Memory B cell (primary cell): ENCODE measurements at regions not wholly inside any gene's neighbourhood (a gene's known extent, or its start where the extent isn't known, plus 50 kb on each side); places are given as distances from the start of the nearest gene placed in this dataset.

Experiments
- ATAC-seq: fragments of 150-1000 bp; cut with Tn5 transposase; 2 replicates; pipeline ENCODE4 v1.10.0; 2021; ENCODE audit warnings: low read depth, mild to moderate bottlenecking, moderate library complexity
- DNase-seq, 2 donors: peaks; one replicate each; pipeline ENCODE4 v3.0.0; 2022; ENCODE audit warnings: low spot score in 2 of 2
- H3K27ac Mint-ChIP-seq: one replicate; pipeline ENCODE4 v1.8.0; 2022; ENCODE audit warnings: mild to moderate bottlenecking, moderate library complexity, mixed read lengths
- H3K27me3 Mint-ChIP-seq: one replicate; pipeline ENCODE4 v1.8.0; 2022; ENCODE audit warnings: mixed read lengths
- H3K36me3 Mint-ChIP-seq: one replicate; pipeline ENCODE4 v1.8.0; 2022; ENCODE audit warnings: mild to moderate bottlenecking, mixed read lengths
- H3K4me1 Mint-ChIP-seq: one replicate; pipeline ENCODE4 v1.8.0; 2022; ENCODE audit warnings: mixed read lengths
- H3K4me3 Mint-ChIP-seq: one replicate; pipeline ENCODE4 v1.8.0; 2022; ENCODE audit warnings: mild to moderate bottlenecking, moderate library complexity, mixed read lengths
- H3K9me3 Mint-ChIP-seq: one replicate; pipeline ENCODE4 v1.8.0; 2022; ENCODE audit warnings: mixed read lengths

DNA sequence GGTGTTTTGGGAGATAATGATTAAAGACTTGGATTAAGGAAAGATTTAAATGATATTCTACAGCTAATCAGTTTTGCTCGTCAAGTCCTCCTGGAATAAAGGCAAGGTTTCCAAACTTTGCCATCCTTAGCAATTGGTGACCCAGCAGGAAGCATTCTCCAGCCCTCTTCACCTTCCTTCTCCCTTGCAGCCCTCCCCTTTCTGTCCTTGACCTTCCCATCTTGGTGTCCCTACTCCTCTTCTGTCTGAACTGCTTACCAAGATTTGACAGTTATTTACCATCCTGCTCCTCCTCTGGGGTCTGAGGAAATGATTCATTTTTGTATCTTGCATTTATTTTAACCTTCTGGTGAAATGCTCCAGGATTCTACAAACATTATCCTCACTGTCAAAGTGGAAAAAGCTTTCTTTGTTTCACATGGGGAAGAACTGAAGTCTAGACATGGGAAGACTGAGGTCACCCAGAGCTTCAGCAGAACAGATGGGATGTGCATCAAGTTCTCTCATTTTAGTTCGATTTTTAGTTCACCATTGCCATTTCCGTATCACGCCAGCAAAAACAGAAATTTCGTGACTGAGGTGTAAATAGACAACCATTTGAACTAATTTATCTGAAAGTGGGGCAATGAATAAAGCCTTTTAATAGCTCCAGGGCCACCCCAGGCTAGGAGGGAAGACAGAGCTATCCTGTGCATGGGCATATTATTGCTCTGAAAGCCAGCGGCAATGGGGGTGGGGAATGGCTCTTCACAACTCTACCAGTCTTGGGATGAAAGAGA lies 504.4 kb upstream of the PLXNA2 start:
- Mint-ChIP-seq H3K4me3 (no peak overlapping the region), H3K9me3 (peaks cover 12% of the 10 kb centered on the region), H3K36me3 (no peaks in the 10 kb centered on the region), H3K4me1 (no peaks in the 10 kb centered on the region), H3K27ac (no peak overlapping the region), H3K27me3 (peaks cover 2% of the 10 kb centered on the region)
- DNase-seq (no peak), ATAC-seq (no peak)

DNA sequence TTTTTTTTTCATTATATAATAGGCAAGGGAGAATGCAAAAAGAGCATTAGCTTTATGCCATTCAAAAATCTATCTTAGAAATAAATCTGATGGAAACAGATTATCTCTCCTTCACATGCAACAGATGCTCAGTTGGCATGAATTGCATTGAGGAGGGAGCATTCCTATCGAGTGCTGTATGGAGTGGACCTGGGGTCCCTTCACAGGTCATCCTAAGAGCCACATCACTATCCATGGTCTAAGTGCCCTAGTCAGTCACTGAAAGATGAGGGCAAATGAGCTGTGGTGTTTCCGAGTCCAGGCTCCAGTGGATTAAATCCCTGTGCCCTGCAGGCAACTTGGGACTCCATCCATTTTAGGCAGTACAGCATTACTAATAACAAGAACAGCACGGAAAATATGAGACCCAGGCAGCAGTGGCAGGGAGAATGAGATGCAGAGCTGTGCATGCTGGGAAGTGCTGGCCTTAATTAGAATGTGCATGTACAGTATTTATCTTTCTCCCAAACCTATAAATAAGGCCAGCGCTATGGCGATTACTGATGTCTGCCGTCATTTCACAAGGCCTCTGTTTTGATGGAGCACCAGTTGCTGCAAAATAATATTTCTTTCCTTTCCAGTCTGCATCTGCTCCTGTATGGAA lies 512.3 kb upstream of the PLXNA2 start:
- H3K27ac Mint-ChIP-seq, result no peak overlapping the region
- H3K27me3 Mint-ChIP-seq, result peaks cover 2% of the 10 kb centered on the region
- H3K9me3 Mint-ChIP-seq, result no peaks in the 10 kb centered on the region
- no peak for DNase-seq
- no peak overlapping the region for H3K4me3 Mint-ChIP-seq
- H3K36me3 Mint-ChIP-seq, result no peaks in the 10 kb centered on the region
- no peak for ATAC-seq
- H3K4me1 Mint-ChIP-seq, result no peaks in the 10 kb centered on the region

DNA sequence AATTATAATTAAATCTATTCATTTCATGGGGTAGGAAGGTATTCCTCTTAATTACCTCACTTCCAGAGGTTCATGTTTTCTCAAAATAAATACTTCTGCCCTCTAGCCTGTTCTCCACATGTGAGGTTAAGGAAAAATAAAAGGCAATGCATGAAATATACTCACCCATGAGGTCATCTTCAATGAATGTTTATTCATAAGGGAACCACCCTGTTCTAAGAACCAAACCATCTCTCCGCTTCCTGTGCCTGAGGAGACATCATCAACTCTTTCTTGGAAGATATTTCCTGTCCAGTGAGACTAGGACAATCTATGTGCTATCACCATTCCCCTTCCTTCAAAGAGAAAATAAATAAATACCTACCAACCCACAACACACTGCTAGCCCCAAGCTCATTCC lies 513.7 kb upstream of the PLXNA2 start:
- DNase-seq, result no peak
- no peak overlapping the region for H3K4me3 Mint-ChIP-seq
- no peaks in the 10 kb centered on the region for H3K36me3 Mint-ChIP-seq
- H3K27ac Mint-ChIP-seq, result no peak overlapping the region
- ATAC-seq, result no peak
- peaks cover 2% of the 10 kb centered on the region for H3K27me3 Mint-ChIP-seq
- no peaks in the 10 kb centered on the region for H3K9me3 Mint-ChIP-seq
- H3K4me1 Mint-ChIP-seq, result no peaks in the 10 kb centered on the region

DNA sequence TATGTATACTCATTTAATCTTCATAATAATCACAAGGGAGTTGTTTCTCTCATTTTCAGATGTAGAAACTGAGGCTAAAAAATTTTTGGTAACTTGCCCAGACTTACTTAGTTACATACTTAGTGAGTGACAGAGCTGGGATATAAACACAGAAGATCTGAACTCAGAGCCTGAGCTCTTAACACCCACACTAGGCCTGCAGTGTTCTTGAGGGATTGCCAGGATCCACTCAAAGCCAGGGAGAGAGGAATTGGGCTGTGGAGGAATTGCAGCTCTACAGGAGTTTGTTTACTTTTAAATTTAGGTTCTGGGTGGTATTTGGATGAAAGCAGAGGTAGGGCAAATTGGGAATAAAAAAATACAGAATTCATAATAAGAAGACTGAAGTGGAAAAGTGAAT lies 515.1 kb upstream of the PLXNA2 start:
- no peaks in the 10 kb centered on the region for H3K4me1 Mint-ChIP-seq
- no peak overlapping the region for H3K4me3 Mint-ChIP-seq
- H3K36me3 Mint-ChIP-seq, result no peaks in the 10 kb centered on the region
- H3K9me3 Mint-ChIP-seq, result no peaks in the 10 kb centered on the region
- no peak for DNase-seq
- H3K27me3 Mint-ChIP-seq, result peaks cover 2% of the 10 kb centered on the region
- no peak for ATAC-seq
- H3K27ac Mint-ChIP-seq, result no peak overlapping the region

DNA sequence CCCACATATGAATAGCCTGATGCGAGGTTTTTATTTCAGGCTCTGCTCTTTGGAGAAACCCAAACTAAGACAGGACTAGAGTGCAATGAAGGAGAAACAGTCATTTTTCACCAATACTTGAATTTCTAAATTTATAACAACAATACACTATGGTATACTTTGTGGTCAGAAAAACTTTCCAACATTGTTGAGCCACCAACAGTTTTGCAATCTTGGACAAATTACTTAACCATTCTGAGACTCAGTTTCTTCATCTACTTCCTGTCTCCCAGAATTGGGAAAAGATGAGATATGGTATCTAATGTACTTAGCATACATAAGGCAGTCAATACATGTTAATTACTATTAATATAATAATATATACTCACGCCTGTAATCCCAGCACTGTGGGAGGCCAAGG lies 519.8 kb upstream of the PLXNA2 start:
- Mint-ChIP-seq H3K27ac (no peak overlapping the region), H3K27me3 (peaks cover 2% of the 10 kb centered on the region), H3K4me1 (no peaks in the 10 kb centered on the region), H3K9me3 (no peaks in the 10 kb centered on the region), H3K36me3 (no peaks in the 10 kb centered on the region), H3K4me3 (no peak overlapping the region)
- DNase-seq (no peak), ATAC-seq (no peak)

DNA sequence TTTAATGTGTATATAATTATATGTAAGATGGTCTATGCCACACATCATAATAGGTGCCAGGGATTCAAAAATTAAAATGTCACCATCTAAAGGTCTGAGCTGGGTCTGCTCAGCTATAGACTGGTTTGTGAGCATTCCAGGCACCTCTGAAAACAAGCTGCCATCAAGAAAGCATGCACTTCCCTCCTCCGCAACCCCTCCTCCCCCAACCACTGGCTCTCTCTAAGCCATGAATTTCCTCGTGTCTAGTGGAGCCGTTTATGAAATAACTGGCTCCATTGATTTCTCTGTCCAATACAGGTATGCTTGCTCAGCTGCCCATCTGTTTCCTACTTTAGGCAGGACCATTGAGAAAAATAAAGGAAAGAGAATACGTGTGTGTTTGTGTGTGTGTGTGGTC lies 522.6 kb upstream of the PLXNA2 start:
- H3K36me3 Mint-ChIP-seq, result no peaks in the 10 kb centered on the region
- no peaks in the 10 kb centered on the region for H3K9me3 Mint-ChIP-seq
- no peak for ATAC-seq
- no peak overlapping the region for H3K27ac Mint-ChIP-seq
- DNase-seq, result no peak
- no peaks in the 10 kb centered on the region for H3K4me1 Mint-ChIP-seq
- no peaks in the 10 kb centered on the region for H3K27me3 Mint-ChIP-seq
- no peak overlapping the region for H3K4me3 Mint-ChIP-seq

DNA sequence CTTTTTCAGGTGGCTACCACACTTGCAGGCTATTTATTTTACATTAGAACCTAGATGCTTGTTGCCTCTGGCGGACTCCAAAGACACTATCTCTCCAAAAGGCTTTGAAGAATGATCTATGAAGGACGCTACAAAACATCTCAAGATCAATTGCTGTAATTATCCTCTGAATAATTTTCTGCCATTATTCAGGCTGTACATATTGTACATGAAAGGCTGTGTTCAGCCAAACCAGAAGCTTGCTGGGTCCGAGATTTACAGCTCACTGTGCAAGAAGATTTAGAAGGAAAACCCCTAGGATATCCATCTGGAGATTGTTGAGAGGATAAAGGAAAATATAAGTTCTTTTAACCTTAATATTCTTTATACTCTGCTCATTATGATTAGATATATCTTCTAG lies 523.6 kb upstream of the PLXNA2 start:
- Mint-ChIP-seq H3K36me3 (no peaks in the 10 kb centered on the region), H3K9me3 (no peaks in the 10 kb centered on the region), H3K27me3 (peaks cover under 1% of the 10 kb centered on the region), H3K27ac (no peak overlapping the region), H3K4me3 (no peak overlapping the region), H3K4me1 (no peaks in the 10 kb centered on the region)
- no peak for ATAC-seq
- no peak for DNase-seq

DNA sequence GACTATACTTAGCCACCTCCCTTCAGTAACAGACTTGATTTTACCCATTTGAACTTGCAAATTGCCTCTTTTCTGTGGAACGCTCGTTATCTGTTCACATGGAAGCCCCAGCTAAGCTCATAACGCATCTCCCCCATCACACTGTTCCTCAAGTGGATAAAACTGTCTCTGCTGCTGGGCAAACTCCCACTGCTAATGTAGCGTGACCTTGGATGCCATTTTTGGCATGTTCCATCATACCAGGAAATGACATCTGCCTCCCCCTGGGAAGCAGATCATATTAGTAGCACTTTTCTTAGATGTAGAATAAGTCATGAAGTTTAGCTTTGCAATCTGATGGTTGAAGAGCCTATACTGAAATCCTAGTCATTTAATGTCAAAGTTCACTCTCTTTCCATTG lies 528.7 kb upstream of the PLXNA2 start:
- Mint-ChIP-seq H3K27me3 (peaks cover 2% of the 10 kb centered on the region), H3K36me3 (no peaks in the 10 kb centered on the region)

DNA sequence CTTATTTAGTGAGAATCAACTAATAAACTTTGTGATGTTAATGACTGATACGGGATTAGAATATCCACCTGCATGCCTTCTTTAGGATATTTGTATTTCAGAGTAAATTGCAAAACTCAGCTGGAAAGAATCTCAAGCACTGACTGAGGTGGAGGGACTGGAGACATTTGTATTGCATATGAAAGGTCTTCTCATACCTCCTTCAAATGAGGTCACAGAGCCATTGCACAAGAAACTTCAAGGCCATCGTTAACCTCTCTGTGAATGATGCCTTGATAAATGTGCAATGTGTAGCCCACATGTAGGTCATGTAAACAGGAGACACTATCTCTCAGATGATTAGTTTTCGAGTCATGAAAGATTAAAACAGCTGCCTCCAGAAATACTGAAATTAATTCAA lies 531.7 kb upstream of the PLXNA2 start:
- DNase-seq (no peak), ATAC-seq (no peak)
- peaks cover 2% of the 10 kb centered on the region for H3K27me3 Mint-ChIP-seq
- H3K4me1 Mint-ChIP-seq, result no peaks in the 10 kb centered on the region
- H3K36me3 Mint-ChIP-seq, result no peaks in the 10 kb centered on the region
- no peak overlapping the region for H3K27ac Mint-ChIP-seq
- H3K9me3 Mint-ChIP-seq, result no peaks in the 10 kb centered on the region
- H3K4me3 Mint-ChIP-seq, result no peak overlapping the region

More for the DNA sequence above, 528.7 kb upstream of the PLXNA2 start:
- Mint-ChIP-seq H3K9me3 (no peaks in the 10 kb centered on the region), H3K4me1 (no peaks in the 10 kb centered on the region), H3K4me3 (no peak overlapping the region), H3K27ac (no peak overlapping the region)
- DNase-seq (no peak), ATAC-seq (no peak)

DNA sequence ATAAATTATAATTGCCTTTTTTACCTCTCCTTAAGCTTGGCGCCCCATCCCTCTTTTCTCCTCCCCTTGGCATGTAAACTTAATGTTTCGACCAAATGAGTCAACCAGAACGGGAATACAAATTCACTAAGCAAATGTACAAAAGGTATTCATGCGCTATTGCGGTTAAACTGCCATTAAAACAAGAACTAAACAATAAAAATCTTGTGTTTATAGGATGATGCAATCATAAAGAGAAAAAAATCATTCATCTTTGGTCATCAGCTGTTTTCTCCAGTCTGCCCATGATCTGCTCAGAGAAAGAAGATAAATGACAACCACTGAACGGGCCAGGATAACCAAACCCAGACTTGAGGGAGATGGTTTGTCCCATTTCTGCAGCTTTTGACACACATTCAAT lies 534.2 kb upstream of the PLXNA2 start:
- DNase-seq, result no peak
- Mint-ChIP-seq H3K27me3 (no peaks in the 10 kb centered on the region), H3K27ac (no peak overlapping the region), H3K9me3 (no peaks in the 10 kb centered on the region), H3K4me3 (no peak overlapping the region), H3K36me3 (no peaks in the 10 kb centered on the region), H3K4me1 (no peaks in the 10 kb centered on the region)
- ATAC-seq, result no peak

DNA sequence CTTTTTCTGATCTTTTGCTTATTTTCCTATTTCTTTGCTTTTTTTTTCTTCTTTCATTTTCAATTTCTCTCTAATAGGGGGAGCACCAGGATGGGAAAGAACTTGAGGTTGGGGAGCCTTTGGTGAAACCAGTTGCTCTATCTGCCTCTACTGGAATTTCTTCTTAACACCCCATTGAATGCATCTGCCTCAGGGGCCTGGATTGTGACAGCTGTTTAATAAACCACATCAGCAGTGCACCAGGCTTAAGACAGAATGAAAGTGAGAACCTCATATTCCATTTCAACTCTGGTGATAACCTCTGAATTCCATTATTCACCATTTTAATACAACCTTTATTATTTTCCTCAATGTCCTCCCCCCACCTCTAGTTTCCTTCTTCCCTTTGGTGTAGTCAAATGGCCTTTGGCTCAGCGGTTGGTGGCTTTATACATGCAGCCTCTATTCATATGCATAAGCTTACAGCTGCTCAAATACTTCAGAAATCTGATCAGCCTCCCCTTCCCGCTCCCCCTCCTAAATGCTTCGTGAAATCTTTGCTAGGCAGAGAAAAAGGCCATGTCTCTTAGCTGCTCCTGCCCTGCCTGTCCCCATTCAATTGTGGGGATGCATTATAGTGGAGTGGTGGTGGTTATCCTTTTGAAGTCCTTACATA lies 537.3 kb upstream of the PLXNA2 start:
- no peaks in the 10 kb centered on the region for H3K4me1 Mint-ChIP-seq
- H3K4me3 Mint-ChIP-seq, result no peak overlapping the region
- H3K36me3 Mint-ChIP-seq, result no peaks in the 10 kb centered on the region
- H3K27me3 Mint-ChIP-seq, result no peaks in the 10 kb centered on the region
- no peak overlapping the region for H3K27ac Mint-ChIP-seq
- ATAC-seq, result no peak
- H3K9me3 Mint-ChIP-seq, result no peaks in the 10 kb centered on the region
- no peak for DNase-seq

DNA sequence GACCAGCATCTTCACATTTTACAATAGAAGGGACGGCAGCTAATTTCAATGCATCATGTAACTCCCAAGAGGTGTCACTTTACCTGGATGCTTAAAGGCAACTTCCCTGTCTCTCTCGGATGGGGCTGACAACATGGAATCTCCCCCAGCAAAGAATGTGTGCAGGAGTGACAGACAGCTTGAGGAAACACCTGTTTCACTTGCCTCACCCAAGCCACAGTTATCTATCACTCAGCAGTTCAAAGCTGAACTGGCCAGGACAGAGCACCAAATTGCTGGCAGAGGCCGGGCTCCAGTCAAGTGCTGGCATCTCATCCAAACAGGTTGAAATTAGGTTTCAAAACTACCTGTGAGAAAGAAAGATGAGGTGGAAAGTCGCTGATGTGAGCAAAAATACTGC lies 538.0 kb upstream of the PLXNA2 start:
- Mint-ChIP-seq H3K36me3 (no peaks in the 10 kb centered on the region), H3K4me3 (no peak overlapping the region)
- no peak for DNase-seq

DNA sequence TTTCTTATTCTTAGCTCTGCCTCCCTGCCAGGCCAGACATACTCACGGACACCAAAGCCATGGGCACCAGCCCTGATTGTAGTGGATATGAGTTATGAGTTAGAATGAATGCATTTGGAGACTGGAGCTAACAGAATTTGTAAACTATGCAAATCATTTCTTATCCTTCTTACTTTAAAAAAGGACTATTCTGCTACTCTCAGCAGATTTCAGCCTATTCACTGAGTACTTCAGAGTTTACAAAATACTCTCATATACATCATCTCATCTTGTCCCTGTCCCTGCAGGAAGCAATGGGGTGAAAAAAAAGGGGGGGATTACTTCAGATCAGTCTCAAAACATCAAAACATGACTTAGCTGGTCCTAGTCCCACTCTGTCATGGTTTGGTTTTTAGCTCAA lies 541.4 kb upstream of the PLXNA2 start:
- H3K36me3 Mint-ChIP-seq, result no peaks in the 10 kb centered on the region
- no peak overlapping the region for H3K4me3 Mint-ChIP-seq
- DNase-seq (no peak), ATAC-seq (no peak)
- H3K27me3 Mint-ChIP-seq, result no peaks in the 10 kb centered on the region
- H3K27ac Mint-ChIP-seq, result no peak overlapping the region
- H3K9me3 Mint-ChIP-seq, result no peaks in the 10 kb centered on the region
- no peaks in the 10 kb centered on the region for H3K4me1 Mint-ChIP-seq

More for the DNA sequence above, 538.0 kb upstream of the PLXNA2 start:
- Mint-ChIP-seq H3K4me1 (no peaks in the 10 kb centered on the region), H3K27ac (no peak overlapping the region), H3K27me3 (no peaks in the 10 kb centered on the region), H3K9me3 (no peaks in the 10 kb centered on the region)
- no peak for ATAC-seq

DNA sequence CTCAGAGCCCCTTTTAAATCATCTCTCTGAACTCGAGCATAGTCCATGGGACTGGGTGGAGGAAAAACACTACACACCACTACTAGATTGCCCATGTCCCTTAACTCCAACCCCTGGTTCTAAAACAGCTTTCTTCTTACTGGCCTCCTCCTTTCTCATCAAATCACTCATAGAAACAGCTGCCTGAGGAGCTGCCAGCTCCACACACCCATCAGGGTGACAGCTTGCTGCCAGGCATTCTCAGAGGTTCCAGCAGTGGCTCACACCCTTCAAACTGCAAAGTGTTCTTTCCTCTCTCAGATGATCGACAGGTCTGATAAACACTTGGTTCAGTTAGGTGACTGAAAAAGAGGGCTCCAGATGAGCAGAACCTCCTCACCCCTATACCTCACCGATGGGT lies 543.0 kb upstream of the PLXNA2 start:
- Mint-ChIP-seq H3K4me3 (no peak overlapping the region), H3K27me3 (no peaks in the 10 kb centered on the region), H3K36me3 (no peaks in the 10 kb centered on the region), H3K9me3 (no peaks in the 10 kb centered on the region), H3K27ac (no peak overlapping the region), H3K4me1 (no peaks in the 10 kb centered on the region)
- no peak for DNase-seq
- ATAC-seq, result no peak
